ENCODE measurements at regions not wholly inside any gene's neighbourhood (a gene's known extent, or its start where the extent isn't known, plus 50 kb on each side); places are given as distances from the start of the nearest gene placed in this dataset.

DNA sequence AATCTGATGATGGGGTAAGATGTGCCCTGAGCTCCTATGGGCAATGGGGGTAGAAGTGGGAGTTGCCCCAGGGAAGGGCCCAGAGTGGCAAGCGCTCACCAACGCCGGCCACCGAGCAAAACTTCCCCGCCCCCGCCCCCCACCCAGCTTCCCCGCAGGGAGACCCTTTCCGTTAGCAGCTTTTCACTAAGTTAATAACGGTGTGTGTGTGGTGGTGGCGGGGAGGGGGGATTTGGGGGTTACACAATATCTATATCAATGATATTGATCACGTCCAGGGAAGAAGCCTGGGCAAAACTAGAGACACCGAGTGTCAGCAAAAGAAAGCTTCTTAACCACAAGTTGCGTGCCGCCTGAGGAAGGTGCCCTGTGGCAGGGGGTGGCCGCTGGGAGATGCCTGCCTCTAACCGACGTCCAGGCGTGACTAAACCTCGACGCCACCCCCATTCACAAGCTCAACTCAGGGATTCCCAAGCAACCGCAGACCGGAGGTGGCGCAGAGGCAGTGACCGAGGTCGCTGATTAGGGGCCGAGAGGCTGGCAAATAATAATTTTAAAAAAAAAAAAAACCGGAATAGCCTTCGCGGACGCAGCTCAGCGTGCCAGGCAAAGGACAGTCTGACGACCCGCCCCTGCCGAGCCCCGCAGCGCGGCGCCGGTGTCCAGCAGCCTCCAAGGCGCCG is 222.6 kb downstream of the MEF2C start:
- TF ChIP-seq CTCF (IDR thresholded peaks at IDR 0.05; ENCODE audit: low read length): no peak; the same call in 1 of the 2 replicates
- no peak for TF ChIP-seq EZH2 (IDR thresholded peaks at IDR 0.05; ENCODE audit: borderline replicate concordance, low read length)

Data from OCI-LY1 (cell line).